NCI-H1694 treated with DMSO at 0.1 percent for 48 hours (cell line): ENCODE measurements at regions not wholly inside any gene's neighbourhood (a gene's known extent, or its start where the extent isn't known, plus 50 kb on each side); places are given as distances from the start of the nearest gene placed in this dataset.
A peak's percentile ranks its signal among the peaks of the same experiment; 100 is the strongest.

Source experiments
- DNase-seq: peaks from one replicate; lab custom pipeline; 2025; lab: John Stamatoyannopoulos, UW

DNA sequence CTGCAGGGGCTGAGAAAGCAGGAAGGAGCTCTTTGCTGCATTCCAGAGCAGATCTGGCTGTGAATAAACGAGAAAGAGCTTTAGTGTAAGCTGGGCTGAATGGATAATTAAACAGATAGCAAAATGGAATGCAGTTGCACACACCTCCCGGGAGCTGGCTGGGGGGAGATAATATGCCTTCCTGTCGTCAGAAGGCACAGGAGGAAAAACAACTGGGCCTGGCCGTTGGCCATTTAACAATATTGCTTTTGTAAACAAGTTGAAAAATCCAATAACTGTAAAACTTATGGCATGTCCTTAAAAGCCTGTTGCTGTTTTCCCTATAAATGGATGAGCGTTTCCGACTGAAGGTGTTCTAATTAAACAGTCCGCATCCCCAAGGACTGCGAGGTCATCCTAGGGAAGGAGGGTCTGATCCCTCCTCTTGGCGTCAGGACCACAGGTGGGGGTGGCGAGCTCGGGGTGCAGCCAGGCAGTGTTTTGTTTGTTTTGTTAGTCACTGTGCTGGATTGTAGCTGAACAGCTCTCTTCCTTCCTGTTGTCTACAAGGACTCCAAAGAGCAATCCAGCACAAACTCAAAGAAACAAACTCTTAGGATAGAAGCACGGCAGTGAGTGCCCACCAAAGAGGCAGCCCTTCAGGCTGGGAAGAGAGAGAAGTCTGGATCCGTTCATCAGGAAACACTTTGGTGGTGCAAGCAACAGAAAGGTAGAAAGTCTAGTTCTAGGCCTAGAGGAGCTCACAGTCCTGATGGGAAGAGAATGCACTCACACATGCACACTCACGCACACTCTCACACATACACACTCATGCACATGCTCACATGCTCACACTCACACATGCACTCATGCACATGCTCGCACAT lies 133.4 kb upstream of the SMAD3 start:
- peak; percentile 6 for DNase-seq

GRCh38 chr15:66932634-66933024 lies 132.8 kb upstream of the SMAD3 start:
- no peak for DNase-seq

DNA sequence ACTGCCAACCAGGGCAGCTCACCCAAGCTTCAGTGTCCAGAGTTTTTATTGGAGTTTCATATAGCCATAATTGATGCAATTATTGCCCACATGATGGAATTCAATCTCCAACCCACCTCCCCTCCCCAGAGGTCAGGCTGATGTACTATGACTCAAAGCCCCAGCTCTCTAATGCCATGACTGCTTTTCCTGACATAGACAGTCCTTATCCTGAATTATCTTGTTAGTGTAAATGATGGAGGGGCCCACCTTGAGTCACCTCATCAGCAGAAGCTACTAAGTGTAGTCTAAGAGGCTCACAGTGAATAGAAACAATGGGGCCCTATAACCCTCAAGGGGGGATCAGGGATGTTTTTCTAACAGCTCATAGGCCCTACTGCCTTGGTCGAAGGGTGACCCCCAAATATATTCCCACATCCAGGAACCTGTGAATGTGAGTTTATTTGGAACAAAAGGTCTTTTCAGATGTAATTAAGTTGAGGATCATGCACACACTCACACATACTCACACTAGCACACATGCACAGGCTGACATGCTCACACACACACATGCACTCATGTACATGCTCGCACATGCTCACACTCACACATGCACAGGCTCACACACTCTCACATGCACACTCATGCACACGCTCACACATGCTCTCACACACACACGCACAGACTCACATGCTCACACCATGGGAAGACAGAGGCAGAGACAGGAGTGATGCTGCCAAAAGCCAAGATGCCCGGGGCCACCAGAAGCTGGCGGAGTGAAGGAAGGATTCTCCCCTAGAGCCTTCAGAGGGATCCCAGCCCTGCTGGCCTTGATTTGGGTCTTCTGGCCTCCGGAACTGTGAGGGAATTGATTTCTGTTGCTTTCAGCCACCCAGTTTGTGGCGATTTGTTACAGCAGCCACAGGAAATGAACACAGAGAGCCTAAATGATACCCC lies 131.2 kb upstream of the SMAD3 start:
- DNase-seq = no peak

DNA sequence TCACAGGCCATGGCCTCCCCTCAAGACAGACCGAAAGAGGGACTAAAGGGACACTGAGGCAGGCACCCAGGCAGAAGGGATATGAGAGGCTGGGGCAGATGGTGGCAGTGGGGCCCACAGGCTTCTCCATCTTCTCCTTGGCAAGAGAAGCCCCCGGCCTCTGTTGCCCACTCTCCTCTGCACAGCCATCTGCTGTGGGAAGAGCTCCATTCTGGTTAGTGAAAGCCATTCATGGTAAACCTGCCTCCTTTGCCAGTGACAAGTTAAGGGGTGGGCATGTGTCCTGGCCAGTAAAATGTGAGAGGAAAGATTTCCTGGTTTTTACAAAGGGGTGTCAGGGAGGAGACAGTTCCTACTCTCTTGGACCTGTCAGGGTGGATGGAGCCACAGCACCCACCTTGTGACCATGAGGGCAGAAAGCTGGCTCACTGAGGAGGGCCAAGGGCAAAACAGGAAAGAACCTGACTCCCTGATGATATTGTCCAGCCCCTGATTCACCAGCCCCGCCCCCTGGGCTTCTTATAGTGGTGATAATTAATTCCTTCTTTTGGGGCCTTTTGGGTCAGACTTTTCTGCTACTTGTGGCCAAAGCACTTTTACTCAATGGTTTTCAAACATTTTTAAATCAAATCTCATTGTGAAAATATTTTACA lies 130.4 kb upstream of the SMAD3 start:
- DNase-seq = no peak

DNA sequence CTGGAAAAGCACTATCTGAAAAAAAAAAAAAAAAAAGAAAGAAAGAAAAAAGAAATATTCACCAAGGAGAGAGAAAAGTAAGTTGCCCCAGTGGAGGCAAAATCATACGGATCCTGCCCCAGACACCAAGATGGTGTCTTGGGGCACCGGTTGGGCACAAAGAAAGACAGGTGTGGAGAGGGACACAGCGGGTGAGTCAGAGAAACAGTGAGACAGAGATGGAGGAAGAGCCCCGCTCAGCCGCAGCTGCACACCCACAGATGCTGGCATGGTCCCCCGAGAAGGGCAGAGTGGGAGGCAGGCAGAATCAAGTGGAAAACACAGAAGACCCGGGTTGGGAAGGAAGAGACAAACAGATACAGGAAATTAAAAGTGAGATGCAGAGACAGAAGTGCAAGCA lies 129.7 kb upstream of the SMAD3 start:
- no peak for DNase-seq

DNA sequence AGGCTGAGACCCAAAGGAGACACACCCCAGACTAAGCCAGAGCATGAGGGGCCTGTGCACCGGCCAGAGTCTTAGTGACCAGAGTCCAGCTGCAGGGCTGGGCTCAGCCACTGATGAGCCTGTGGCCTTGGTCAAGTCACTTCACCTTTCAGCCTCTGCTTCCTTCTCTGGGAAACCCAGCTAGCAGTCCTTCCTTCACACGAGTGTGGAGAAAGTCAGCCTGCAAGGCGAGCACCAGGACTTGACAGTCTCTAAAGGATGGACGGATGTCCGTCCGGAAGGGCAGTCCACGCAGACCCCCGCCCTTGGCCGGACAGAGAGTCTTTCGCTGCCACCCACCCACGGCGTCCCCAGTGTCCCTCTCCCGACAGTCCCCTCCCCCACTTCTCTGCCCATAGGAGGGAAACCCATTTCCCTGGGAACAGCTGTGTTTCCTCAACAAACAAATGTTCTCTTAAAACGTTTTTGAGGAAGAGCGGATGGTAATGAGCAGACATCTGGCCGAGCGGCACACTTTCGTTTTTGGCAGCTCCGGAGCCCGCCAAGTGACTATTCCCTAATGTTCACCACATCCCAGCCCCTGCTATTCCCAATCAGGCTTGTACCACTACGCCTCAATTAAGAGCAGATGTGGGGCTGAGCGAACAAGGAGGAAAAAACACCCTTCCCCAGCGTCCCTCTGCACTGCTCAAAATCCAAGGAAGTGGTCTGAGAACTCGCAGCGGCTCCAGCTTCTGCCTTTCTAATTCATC lies 129.1 kb upstream of the SMAD3 start:
- DNase-seq = peak; percentile 82

GRCh38 chr15:66936861-66937582 lies 128.4 kb upstream of the SMAD3 start:
- DNase-seq = no peak

- DNase-seq = no peak
Measured at GRCh38 chr15:66937588-66937987, 127.8 kb upstream of the SMAD3 start.

DNA sequence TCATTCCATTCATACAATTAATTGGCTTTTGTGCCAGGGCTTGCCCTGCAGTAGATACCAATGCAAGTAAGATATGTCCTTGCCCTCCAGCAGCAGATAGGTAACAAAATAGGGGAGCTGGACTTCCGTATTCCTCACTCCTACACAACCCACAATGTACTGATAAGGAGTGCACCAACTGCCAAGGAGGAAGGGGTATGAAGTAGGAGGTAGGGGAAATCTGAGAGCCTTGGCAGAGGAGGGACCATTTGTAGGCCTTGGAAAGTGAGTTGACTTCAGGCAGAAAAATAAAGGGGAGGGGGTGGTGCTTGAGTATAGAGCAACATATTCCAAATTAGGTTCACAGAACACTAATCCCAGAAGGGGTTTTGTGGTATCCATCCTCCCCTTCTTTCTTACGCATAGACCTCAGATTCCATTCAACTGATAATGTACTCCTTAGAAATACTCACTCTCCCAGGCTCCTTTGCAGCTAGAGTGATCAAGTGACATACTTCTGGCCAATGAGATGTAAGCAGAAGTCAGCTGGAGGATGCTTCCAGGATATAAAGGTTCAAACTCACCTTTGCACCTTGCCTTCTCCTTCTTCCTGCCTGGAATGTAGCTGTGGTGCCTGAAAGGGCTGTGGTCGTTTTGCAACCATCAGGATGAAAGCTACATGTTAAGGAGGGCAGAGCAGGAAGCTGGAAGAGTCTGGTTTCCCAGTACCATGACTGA lies 127.1 kb upstream of the SMAD3 start:
- no peak for DNase-seq

DNA sequence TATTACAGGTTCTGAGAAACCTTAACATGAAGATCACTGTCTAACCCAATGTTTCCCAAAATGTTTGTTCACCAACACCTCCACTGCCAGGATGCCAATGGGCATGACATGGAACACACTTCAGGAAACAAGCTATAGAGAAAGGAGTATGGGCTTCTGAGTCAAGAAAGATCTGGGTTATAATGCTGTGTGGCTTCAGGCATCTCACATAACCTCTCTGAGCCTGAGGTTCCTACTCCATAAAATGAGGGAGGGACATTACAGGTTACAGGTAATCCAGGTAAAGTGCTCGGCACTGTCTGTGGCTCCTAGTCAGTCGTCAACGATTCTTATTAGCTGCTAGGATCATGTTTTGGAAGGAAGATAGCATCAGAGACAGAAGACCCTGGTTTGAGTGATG lies 126.4 kb upstream of the SMAD3 start:
- DNase-seq = no peak

DNA sequence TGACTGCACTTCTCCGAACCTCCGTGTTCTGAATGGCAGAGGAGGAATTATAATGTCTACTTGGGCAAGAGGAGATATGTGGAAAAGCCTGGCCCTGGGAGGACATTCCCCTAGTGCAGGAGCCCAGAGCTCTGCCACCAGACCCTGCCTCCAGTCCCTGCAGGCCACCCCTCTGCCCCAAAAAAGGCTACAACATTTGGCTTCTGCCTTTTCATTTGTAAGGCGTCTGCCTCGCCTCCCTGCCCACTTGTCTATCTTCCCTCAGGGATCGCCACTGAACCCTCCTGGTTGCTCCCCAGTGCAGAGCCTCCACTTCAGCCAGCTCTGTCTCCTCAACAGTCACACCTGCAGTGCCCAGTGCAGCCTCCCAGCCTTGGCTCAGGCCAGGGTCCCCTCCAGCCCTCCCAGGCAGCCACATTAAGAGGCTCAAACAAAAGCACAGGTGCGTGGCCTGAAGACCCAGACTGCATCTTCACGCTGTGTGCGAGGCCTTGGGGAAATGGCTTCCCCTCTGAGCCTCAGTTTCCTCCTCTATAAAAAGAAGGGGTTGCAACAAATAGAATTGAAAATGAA lies 125.9 kb upstream of the SMAD3 start:
- no peak for DNase-seq

- no peak for DNase-seq
Measured at GRCh38 chr15:66940368-66940767, 125.0 kb upstream of the SMAD3 start.

- DNase-seq = no peak
Measured at GRCh38 chr15:66941108-66941711, 124.2 kb upstream of the SMAD3 start.

- no peak for DNase-seq
Measured at GRCh38 chr15:66941791-66942190, 123.6 kb upstream of the SMAD3 start.

DNA sequence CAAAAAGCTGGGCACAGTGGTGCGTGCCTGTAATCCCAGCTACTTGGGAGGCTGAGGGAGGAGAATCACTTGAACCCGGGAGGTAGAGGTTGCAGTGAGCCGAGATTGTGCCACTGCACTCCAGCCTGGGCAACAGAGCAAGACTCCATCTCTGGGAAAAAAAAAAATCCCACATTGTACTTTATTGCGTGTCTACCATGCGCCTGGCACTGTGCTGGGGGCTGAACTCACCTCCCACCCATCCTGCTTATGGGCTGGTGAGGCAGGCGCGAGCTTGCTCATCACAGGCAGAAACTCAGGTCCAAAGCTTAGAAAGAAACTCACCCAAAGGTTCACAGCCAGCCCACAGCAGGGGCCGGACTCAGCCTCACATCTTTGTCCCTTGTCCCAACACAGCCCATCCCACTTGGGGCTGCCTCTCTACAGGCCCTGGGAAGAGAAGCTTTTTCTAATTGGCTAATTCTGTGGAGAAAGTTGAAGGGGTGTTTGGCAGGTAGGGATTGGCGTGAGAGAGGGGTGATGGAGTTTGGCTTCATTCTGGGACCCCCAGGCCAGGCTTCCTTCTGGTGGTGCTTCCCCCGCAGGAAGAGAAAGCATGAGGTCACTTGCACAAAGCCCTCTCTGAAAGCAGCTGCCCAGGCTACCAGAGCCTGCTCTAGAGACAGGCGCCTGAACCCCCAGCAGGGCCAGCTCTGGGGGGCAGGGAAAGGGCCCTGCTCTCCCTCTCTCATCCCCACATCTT lies 122.6 kb upstream of the SMAD3 start:
- no peak for DNase-seq

DNA sequence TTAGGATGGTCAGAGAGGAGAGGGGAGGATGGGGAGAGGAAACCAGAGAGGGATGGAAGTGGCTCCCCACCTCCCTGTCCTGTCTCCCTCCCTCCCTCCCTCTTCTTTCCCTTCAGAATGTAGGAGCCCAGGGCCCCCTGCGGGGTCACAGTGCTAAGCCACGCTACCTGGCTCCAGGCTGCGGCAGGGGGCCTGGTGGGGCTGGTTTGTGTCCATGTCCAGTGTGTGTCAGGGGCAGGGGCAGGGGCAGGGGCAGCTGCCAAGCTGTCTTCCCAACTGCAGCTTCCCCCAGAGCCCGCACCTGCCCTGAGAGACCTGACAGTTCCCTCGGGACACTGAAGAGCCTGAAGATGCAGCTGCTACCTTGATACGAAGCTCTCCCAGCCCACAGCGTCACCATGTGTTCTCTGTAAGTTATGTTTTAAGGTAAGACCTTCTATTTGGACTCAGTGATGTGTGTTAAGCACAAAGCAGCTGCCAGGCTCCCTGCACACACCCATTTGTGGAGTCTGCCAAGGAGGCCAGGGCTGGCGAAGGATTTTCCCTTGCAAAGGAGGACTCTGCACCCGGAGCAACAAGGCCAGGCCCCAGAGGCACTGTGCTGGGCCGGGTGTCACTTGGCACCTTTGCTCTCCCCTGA lies 121.8 kb upstream of the SMAD3 start:
- peak; percentile 27 for DNase-seq

- no peak for DNase-seq
Measured at GRCh38 chr15:66944121-66944520, 121.3 kb upstream of the SMAD3 start.

- DNase-seq = no peak
Measured at GRCh38 chr15:66945286-66945685, 120.1 kb upstream of the SMAD3 start.
